ENCODE measurements at regions not wholly inside any gene's neighbourhood (a gene's known extent, or its start where the extent isn't known, plus 50 kb on each side); places are given as distances from the start of the nearest gene placed in this dataset.

GRCh38 chr2:176652300-176653182 lies 383.3 kb downstream of the MTX2 start:
- no peak overlapping the region for H3K27ac ChIP-seq
- TF ChIP-seq CTCF (IDR thresholded peaks at IDR 0.05): peak; percentile 43 to 80 (median 56)
- intact Hi-C loops (cut with DNase I): no loop called here
- no peaks in the 10 kb centered on the region for H3K36me3 ChIP-seq
- no peaks in the 10 kb centered on the region for H3K9me3 ChIP-seq
- DNase-seq (peak in 1 of 6 donors; percentile 17), ATAC-seq (peak in 3 of 4 donors; percentile 73 to 78 (median 76)), FAIRE-seq (peak; percentile 80)
- 39 to 52% methylated on average over 9 of the region's 9 CpGs for WGBS, 2 donors
- peaks cover 0 to 11% (median 7%) of the 10 kb centered on the region in 4 donors for H3K27me3 ChIP-seq
- no peak overlapping the region for H3K4me3 ChIP-seq
- H3K4me1 ChIP-seq: no peaks in the 10 kb centered on the region

GRCh38 chr2:176653479-176654443 lies 384.5 kb downstream of the MTX2 start:
- Histone ChIP-seq H3K9me3 (no peaks in the 10 kb centered on the region), H3K36me3 (no peaks in the 10 kb centered on the region), H3K4me3 (no peak overlapping the region), H3K4me1 (no peaks in the 10 kb centered on the region), H3K27me3 (peaks cover 0 to 10% (median 3%) of the 10 kb centered on the region in 4 donors), H3K27ac (no peak overlapping the region)
- WGBS, 2 donors: 24 to 29% methylated on average over 10 of the region's 10 CpGs
- TF ChIP-seq CTCF (IDR thresholded peaks at IDR 0.05): peak in 3 of 4 donors; percentile 23 to 51 (median 29)
- DNase-seq (peak in 4 of 6 donors; percentile 7 to 58 (median 21)), FAIRE-seq (peak; percentile 23), ATAC-seq (peak; percentile 61 to 89 (median 86))
- intact Hi-C loops (cut with DNase I): no loop called here

- WGBS, 2 donors: 39 to 43% methylated on average over 2 of the region's 2 CpGs
- no peak overlapping the region for H3K27ac ChIP-seq
- FAIRE-seq (no peak), ATAC-seq (no peak), DNase-seq (no peak)
- intact Hi-C loops (cut with DNase I): no loop called here
- H3K4me1 ChIP-seq: no peaks in the 10 kb centered on the region
- TF ChIP-seq CTCF (IDR thresholded peaks at IDR 0.05): no peak
- H3K27me3 ChIP-seq: peaks cover 0 to 3% (median 1%) of the 10 kb centered on the region in 4 donors
- H3K4me3 ChIP-seq: no peak overlapping the region
- H3K36me3 ChIP-seq: no peaks in the 10 kb centered on the region
- H3K9me3 ChIP-seq: no peaks in the 10 kb centered on the region
These were observed 387.0 kb downstream of the MTX2 start for GRCh38 chr2:176656038-176656775.

GRCh38 chr2:176656776-176657140 lies 387.5 kb downstream of the MTX2 start:
- H3K27ac ChIP-seq: no peak overlapping the region
- no peak overlapping the region for H3K4me3 ChIP-seq
- ATAC-seq: no peak
- no peak for TF ChIP-seq CTCF (IDR thresholded peaks at IDR 0.05)
- no peak for DNase-seq
- WGBS, 2 donors: 51 to 56% methylated on average over 2 of the region's 2 CpGs
- H3K4me1 ChIP-seq: no peaks in the 10 kb centered on the region
- no peaks in the 10 kb centered on the region for H3K36me3 ChIP-seq
- no peak for FAIRE-seq
- peaks cover 0 to under 1% (median 0%) of the 10 kb centered on the region in 4 donors for H3K27me3 ChIP-seq
- intact Hi-C loops (cut with DNase I): no loop called here
- no peaks in the 10 kb centered on the region for H3K9me3 ChIP-seq

All from pancreas (tissue), 10 donors.